Retinal pigment epithelial cell (primary cell): ENCODE measurements at regions not wholly inside any gene's neighbourhood (a gene's known extent, or its start where the extent isn't known, plus 50 kb on each side); places are given as distances from the start of the nearest gene placed in this dataset.

Experiments used
- DNase-seq: peaks from one replicate; pipeline ENCODE4 v3.0.0-alpha.2; 2010; ENCODE audit warnings: low read depth
- H3K4me3 ChIP-seq: 2 replicates; pipeline ENCODE4 v1.5.1; 2011; ENCODE audit warnings: mild to moderate bottlenecking, low read length, control low read depth, moderate library complexity
- TF ChIP-seq, protein P1 (sequence below): conservative IDR thresholded peaks from 2 replicates; pipeline ENCODE4 v1.5.1; 2011; ENCODE audit warnings: low read depth, low read length, control low read depth, inconsistent platforms

DNA sequence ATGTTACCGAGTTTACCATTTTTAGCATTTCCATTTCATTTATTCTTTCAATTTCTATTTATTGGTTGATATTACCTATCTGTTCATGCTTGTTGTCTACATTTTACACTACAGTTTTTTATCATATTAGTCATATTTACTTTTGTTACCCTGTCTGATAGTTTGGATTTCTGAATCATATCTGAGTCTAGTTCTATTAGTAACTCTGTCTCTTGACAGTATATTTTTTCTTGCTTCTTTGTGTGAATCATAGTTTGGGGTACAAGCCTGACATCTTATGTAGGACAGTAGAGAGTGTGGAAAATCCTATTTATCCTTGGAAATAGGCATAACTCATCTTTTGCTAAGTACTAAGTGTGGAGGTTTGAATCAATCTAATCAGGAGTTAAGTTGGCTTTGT lies 263.9 kb upstream of the SESN3 start:
- TF ChIP-seq, protein P1, sequence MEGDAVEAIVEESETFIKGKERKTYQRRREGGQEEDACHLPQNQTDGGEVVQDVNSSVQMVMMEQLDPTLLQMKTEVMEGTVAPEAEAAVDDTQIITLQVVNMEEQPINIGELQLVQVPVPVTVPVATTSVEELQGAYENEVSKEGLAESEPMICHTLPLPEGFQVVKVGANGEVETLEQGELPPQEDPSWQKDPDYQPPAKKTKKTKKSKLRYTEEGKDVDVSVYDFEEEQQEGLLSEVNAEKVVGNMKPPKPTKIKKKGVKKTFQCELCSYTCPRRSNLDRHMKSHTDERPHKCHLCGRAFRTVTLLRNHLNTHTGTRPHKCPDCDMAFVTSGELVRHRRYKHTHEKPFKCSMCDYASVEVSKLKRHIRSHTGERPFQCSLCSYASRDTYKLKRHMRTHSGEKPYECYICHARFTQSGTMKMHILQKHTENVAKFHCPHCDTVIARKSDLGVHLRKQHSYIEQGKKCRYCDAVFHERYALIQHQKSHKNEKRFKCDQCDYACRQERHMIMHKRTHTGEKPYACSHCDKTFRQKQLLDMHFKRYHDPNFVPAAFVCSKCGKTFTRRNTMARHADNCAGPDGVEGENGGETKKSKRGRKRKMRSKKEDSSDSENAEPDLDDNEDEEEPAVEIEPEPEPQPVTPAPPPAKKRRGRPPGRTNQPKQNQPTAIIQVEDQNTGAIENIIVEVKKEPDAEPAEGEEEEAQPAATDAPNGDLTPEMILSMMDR: no peak
- no peak overlapping the region for H3K4me3 ChIP-seq
- no peak for DNase-seq

DNA sequence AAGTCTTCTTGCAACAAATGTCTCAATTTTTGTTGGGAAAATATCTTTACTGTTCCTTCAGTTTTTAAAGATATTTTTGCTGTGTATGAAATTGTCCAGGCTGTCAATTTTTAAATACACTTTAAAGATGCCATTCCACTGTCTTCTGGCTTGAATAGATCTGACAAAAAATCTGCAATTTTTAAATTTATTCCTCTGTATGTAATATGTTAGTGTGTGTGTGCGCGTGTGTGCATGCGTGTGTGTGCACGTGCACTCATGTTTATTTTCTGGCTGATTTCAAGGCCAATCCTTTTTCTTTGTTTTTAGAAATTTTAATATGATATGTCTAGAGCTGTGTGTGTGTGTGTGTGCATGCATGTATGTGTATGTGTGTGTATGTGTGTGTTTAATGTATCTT lies 263.2 kb upstream of the SESN3 start:
- DNase-seq: no peak
- TF ChIP-seq, protein P1: no peak
- no peak overlapping the region for H3K4me3 ChIP-seq

DNA sequence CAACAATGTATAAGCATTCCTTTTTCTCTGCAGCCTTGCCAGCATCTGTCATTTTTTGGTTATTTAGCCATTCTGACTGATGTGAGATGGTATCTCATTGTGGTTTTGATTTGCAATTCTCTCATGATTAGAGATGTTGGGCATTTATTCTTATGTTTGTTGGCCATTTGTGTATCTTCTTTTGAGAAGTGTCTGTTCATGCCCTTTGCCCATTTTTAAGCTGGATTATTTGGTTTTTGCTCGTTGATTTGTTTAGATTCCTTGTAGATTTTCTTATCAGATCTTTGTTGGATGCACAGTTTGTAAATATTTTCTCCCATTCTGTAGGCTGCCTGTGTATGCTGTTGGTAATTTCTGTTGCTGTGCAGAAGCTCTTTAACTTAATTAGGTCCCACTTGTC lies 259.6 kb upstream of the SESN3 start:
- no peak overlapping the region for H3K4me3 ChIP-seq
- DNase-seq: no peak
- TF ChIP-seq, protein P1: no peak

DNA sequence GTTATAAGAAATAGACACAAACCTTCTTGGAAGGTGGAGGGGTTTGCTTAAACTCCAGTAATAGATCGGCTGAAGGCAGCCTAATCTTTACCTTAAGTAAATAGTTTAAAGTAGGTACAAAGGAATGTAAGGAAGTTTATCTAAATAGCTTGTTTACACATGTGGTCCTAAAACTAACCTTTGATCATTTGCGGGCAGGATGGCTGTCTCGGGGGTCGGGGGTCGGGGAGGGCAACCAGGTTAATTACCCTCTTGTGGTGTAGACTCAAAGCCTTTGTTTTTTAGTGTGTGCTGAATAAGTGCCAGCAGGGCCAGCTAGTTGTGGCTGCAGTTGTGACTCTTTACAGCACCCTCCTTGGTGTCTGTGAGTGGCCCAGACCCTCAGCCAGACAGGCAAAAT lies 256.9 kb upstream of the SESN3 start:
- H3K4me3 ChIP-seq: no peak overlapping the region
- TF ChIP-seq, protein P1: no peak
- DNase-seq: no peak

DNA sequence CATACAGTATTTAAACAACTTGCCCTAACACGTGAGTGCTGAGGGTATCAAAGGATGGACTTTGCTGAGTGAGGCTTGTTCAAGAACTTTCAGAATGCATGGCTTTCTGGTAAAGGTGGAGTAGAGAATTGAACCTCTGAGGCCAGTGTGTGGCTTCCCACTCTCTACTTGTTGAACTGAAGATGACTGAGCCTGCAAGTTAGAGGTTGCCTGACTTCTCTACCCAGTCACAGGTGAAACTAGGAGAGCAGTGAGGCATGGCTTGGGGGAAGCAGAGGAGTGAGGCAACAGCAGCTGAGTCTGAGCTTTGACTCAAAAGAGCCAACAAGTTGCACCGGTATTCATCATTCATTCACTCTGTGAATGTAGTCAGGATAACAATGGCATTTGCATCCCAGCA lies 256.4 kb upstream of the SESN3 start:
- H3K4me3 ChIP-seq: no peak overlapping the region
- TF ChIP-seq, protein P1: no peak
- DNase-seq: no peak

DNA sequence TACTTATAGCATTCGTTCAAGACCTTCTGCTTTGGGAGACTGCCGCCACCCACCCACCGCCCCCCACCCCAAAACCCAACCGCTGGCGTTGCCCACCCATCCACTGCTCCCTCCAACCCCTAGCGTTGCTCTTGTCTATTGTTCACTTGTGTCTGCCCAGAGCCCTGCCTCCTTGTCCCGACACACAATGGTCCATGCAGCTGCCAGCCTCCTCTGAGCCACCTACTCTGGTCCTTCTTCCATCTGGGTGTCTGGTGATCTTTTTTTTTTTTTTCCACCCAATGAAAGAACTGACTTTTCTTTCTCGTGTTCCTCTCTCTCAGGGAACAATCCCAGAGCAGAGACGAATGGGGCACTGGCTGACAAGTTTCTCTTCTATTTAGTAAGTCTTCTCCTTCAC lies 256.0 kb upstream of the SESN3 start:
- TF ChIP-seq, protein P1: no peak
- no peak for DNase-seq
- H3K4me3 ChIP-seq: no peak overlapping the region

DNA sequence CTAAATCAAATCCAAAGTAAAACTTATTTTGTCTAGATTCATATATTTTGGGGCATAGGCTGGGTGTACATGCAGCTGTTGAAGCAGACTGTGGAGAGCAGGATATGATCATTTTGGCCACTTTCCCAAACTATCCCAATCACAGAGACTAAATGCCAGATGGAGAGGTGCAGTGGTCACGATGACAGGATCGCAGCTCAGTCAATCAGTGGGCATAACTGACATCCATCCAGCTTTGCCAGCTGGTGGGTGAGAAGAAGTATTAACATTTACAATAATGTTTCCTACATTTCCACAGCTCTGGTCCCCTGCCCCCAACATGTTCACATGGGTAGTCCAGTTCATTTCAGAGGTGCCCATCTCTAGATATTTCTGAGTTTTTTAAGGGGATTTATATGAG lies 255.5 kb upstream of the SESN3 start:
- TF ChIP-seq, protein P1: no peak
- DNase-seq: no peak

More for the DNA sequence above, 255.5 kb upstream of the SESN3 start:
- H3K4me3 ChIP-seq: no peak overlapping the region
